K562 (cell line): ENCODE measurements at regions not wholly inside any gene's neighbourhood (a gene's known extent, or its start where the extent isn't known, plus 50 kb on each side); places are given as distances from the start of the nearest gene placed in this dataset.

Experiments
- TF ChIP-seq, protein P1 (sequence below): fragments of 200-600 bp; sonication (generic); IDR thresholded peaks from one replicate; pipeline ENCODE4 v1.6.1; 2012; ENCODE audit warnings: mild to moderate bottlenecking, low read depth, low read length, inconsistent platforms
- TF ChIP-seq, protein P2 (sequence below), 2 experiments: fragments of 450-650 bp in 1 of 2; sonication (generic) in 1 of 2; formaldehyde crosslinking in 1 of 2; IDR thresholded peaks; 2 replicates each; pipeline versions ENCODE4 v1.7.1 to v1.9.0; 2016 to 2022; ENCODE audit warnings: inconsistent platforms in 1 of 2, mild to moderate bottlenecking in 1 of 2, missing genetic modification reagents in 1 of 2
- TF ChIP-seq, protein P3 (sequence below): fragments of 200-800 bp; sonication (Bioruptor generic); IDR thresholded peaks from 2 replicates; pipeline ENCODE4 v1.6.1; 2017; ENCODE audit warnings: missing genetic modification characterization, missing compliant biosample characterization

DNA sequence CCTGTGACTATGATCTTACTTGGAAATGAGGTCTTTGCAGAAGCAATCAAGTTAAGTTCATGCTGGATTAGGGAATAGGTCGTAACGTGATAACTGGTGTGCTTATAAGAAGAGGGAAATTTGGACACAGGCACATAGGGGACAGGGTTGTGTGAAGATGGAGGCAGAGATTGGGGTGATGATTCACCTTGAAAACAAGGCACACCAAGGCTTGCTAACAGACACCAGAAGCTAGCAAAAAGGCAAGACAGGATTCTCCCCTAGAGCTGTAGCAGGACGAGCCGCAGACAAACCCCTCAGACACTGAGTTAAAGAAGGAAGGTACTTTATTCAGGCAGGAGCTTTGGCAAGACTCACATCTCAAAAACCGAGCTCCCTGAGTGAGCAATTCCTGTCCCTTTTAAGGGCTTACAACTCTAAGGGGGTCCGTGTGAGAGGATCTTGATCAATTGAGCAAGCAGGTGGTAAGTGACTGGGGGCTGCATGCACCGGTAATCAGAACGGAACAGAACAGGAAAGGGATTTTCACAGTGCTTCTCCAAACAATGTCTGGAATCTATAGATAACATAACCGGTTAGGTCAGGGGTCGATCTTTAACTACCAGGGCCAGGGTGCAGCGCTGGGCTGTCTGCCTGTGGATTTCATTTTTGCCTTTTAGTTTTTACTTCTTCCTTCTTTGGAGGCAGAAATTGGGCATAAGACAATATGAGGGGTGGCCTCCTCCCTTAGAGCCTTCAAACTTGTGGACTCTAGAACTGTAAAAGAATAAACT is 57.5 kb upstream of the S1PR3 start (continued):
- TF ChIP-seq, protein P1, sequence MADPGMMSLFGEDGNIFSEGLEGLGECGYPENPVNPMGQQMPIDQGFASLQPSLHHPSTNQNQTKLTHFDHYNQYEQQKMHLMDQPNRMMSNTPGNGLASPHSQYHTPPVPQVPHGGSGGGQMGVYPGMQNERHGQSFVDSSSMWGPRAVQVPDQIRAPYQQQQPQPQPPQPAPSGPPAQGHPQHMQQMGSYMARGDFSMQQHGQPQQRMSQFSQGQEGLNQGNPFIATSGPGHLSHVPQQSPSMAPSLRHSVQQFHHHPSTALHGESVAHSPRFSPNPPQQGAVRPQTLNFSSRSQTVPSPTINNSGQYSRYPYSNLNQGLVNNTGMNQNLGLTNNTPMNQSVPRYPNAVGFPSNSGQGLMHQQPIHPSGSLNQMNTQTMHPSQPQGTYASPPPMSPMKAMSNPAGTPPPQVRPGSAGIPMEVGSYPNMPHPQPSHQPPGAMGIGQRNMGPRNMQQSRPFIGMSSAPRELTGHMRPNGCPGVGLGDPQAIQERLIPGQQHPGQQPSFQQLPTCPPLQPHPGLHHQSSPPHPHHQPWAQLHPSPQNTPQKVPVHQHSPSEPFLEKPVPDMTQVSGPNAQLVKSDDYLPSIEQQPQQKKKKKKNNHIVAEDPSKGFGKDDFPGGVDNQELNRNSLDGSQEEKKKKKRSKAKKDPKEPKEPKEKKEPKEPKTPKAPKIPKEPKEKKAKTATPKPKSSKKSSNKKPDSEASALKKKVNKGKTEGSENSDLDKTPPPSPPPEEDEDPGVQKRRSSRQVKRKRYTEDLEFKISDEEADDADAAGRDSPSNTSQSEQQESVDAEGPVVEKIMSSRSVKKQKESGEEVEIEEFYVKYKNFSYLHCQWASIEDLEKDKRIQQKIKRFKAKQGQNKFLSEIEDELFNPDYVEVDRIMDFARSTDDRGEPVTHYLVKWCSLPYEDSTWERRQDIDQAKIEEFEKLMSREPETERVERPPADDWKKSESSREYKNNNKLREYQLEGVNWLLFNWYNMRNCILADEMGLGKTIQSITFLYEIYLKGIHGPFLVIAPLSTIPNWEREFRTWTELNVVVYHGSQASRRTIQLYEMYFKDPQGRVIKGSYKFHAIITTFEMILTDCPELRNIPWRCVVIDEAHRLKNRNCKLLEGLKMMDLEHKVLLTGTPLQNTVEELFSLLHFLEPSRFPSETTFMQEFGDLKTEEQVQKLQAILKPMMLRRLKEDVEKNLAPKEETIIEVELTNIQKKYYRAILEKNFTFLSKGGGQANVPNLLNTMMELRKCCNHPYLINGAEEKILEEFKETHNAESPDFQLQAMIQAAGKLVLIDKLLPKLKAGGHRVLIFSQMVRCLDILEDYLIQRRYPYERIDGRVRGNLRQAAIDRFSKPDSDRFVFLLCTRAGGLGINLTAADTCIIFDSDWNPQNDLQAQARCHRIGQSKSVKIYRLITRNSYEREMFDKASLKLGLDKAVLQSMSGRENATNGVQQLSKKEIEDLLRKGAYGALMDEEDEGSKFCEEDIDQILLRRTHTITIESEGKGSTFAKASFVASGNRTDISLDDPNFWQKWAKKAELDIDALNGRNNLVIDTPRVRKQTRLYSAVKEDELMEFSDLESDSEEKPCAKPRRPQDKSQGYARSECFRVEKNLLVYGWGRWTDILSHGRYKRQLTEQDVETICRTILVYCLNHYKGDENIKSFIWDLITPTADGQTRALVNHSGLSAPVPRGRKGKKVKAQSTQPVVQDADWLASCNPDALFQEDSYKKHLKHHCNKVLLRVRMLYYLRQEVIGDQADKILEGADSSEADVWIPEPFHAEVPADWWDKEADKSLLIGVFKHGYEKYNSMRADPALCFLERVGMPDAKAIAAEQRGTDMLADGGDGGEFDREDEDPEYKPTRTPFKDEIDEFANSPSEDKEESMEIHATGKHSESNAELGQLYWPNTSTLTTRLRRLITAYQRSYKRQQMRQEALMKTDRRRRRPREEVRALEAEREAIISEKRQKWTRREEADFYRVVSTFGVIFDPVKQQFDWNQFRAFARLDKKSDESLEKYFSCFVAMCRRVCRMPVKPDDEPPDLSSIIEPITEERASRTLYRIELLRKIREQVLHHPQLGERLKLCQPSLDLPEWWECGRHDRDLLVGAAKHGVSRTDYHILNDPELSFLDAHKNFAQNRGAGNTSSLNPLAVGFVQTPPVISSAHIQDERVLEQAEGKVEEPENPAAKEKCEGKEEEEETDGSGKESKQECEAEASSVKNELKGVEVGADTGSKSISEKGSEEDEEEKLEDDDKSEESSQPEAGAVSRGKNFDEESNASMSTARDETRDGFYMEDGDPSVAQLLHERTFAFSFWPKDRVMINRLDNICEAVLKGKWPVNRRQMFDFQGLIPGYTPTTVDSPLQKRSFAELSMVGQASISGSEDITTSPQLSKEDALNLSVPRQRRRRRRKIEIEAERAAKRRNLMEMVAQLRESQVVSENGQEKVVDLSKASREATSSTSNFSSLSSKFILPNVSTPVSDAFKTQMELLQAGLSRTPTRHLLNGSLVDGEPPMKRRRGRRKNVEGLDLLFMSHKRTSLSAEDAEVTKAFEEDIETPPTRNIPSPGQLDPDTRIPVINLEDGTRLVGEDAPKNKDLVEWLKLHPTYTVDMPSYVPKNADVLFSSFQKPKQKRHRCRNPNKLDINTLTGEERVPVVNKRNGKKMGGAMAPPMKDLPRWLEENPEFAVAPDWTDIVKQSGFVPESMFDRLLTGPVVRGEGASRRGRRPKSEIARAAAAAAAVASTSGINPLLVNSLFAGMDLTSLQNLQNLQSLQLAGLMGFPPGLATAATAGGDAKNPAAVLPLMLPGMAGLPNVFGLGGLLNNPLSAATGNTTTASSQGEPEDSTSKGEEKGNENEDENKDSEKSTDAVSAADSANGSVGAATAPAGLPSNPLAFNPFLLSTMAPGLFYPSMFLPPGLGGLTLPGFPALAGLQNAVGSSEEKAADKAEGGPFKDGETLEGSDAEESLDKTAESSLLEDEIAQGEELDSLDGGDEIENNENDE = no peak
- TF ChIP-seq, protein P2, sequence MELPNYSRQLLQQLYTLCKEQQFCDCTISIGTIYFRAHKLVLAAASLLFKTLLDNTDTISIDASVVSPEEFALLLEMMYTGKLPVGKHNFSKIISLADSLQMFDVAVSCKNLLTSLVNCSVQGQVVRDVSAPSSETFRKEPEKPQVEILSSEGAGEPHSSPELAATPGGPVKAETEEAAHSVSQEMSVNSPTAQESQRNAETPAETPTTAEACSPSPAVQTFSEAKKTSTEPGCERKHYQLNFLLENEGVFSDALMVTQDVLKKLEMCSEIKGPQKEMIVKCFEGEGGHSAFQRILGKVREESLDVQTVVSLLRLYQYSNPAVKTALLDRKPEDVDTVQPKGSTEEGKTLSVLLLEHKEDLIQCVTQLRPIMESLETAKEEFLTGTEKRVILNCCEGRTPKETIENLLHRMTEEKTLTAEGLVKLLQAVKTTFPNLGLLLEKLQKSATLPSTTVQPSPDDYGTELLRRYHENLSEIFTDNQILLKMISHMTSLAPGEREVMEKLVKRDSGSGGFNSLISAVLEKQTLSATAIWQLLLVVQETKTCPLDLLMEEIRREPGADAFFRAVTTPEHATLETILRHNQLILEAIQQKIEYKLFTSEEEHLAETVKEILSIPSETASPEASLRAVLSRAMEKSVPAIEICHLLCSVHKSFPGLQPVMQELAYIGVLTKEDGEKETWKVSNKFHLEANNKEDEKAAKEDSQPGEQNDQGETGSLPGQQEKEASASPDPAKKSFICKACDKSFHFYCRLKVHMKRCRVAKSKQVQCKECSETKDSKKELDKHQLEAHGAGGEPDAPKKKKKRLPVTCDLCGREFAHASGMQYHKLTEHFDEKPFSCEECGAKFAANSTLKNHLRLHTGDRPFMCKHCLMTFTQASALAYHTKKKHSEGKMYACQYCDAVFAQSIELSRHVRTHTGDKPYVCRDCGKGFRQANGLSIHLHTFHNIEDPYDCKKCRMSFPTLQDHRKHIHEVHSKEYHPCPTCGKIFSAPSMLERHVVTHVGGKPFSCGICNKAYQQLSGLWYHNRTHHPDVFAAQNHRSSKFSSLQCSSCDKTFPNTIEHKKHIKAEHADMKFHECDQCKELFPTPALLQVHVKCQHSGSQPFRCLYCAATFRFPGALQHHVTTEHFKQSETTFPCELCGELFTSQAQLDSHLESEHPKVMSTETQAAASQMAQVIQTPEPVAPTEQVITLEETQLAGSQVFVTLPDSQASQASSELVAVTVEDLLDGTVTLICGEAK (IDR thresholded peaks at IDR 0.05) = no peak
- TF ChIP-seq, protein P2 (CRISPR knock-in tag; IDR thresholded peaks at IDR 0.05) = no peak
- TF ChIP-seq, protein P3, sequence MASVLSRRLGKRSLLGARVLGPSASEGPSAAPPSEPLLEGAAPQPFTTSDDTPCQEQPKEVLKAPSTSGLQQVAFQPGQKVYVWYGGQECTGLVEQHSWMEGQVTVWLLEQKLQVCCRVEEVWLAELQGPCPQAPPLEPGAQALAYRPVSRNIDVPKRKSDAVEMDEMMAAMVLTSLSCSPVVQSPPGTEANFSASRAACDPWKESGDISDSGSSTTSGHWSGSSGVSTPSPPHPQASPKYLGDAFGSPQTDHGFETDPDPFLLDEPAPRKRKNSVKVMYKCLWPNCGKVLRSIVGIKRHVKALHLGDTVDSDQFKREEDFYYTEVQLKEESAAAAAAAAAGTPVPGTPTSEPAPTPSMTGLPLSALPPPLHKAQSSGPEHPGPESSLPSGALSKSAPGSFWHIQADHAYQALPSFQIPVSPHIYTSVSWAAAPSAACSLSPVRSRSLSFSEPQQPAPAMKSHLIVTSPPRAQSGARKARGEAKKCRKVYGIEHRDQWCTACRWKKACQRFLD (CRISPR knock-in tag) = peak; percentile 36; the same call in 1 of the 2 replicates
